AG09309 (cell line): ENCODE measurements at regions not wholly inside any gene's neighbourhood (a gene's known extent, or its start where the extent isn't known, plus 50 kb on each side); places are given as distances from the start of the nearest gene placed in this dataset.

Source experiments
- DNase-seq: peaks from one replicate; pipeline ENCODE4 v3.0.0-alpha.2; 2010; ENCODE audit warnings: low read depth
- H3K4me3 ChIP-seq: 2 replicates; pipeline ENCODE4 v1.5.1; 2011; ENCODE audit warnings: mild to moderate bottlenecking, low read depth, low read length, moderate library complexity; ENCODE audit not compliant: control insufficient read depth
- CTCF ChIP-seq: IDR thresholded peaks from 2 replicates; pipeline ENCODE4 v1.5.1; 2011; ENCODE audit warnings: mild to moderate bottlenecking, low read depth, low read length, inconsistent platforms; ENCODE audit not compliant: insufficient read depth, control insufficient read depth; ENCODE audit errors: missing control alignments

- no peak for TF ChIP-seq CTCF
- no peak for DNase-seq
- no peak overlapping the region for H3K4me3 ChIP-seq
Measured at GRCh38 chr5:61744690-61745619, 412.9 kb downstream of the ZSWIM6 start.

- TF ChIP-seq CTCF: no peak
- DNase-seq: no peak
- H3K4me3 ChIP-seq: no peak overlapping the region
Measured at GRCh38 chr5:61746831-61747575, 414.9 kb downstream of the ZSWIM6 start.

DNA sequence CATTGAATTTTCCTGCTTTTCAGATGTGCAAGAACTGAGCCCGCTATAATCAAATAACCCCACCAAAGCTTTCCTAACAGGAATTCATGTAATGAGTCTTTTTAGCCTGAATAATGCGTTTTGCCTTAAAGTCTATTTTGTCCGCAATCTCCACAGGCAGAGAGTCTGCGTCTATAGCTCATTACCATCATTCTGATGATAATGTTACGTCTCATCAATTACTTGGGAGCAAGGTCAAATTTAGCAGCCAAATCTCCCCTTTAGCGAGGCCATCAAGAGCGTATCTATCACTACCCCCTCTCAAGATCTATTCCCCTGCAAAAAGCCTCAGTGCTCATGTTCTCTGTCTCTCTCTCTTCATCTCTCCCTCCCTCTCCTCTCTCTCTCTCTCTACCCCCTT is 416.1 kb downstream of the ZSWIM6 start:
- no peak for DNase-seq
- TF ChIP-seq CTCF: no peak
- no peak overlapping the region for H3K4me3 ChIP-seq

DNA sequence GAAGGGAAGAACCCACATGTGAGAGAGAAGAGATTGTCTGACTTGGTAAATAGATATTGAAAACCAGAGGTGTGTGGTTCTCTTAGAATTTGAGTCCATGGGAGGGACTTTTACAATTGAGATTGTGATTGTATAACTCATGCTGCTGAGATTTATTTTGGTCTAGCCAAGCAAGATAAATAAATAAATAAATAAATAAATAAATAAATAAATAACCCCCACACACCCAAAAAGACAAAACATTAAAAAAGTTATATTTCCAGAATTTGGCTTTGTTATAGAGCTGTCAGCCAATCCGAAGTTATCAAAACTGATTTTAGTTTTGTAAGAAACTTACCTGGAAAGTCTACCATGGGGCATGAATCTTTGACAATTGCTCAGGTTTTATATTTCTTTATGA is 416.6 kb downstream of the ZSWIM6 start:
- no peak overlapping the region for H3K4me3 ChIP-seq
- DNase-seq: no peak
- TF ChIP-seq CTCF: no peak

DNA sequence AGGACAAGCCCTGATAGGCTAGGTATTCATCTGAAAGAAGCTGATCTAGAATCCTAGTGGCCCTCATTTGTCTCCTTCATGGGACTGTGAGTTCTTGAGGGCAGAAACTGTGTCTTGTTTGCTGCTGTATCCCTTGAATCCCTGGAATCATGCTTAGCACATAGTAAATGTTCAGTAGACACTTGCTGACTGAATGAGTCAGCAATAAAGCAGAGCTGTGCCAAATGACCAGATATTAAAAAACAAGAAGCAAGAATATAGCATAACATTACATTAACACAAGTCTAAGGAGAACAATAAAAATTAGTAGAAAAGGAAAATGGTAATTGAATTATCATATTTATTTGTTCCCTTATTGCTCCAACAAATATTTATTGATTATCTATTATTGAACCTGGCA is 420.5 kb downstream of the ZSWIM6 start:
- TF ChIP-seq CTCF: no peak
- no peak for DNase-seq
- no peak overlapping the region for H3K4me3 ChIP-seq

DNA sequence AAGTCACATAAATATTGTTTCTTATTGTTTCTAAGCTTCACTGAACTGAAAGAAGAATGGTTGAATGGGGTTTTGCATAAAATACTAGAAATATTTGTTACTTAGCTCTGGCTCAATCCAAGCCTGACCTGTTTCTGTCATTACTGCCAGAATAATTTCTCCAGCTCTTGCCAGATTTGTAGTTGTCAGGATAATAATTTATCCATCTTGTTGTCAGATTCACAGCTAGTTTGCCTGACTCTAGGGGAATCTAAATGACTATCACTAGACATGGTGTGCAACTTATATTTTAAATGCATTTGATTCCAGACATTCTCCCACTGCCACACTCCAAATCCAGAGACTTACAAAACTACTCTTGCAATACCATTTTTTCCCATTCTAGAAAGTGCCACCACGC is 422.7 kb downstream of the ZSWIM6 start:
- TF ChIP-seq CTCF: no peak
- DNase-seq: no peak
- H3K4me3 ChIP-seq: no peak overlapping the region
